HFF-Myc (cell line): ENCODE measurements at regions not wholly inside any gene's neighbourhood (a gene's known extent, or its start where the extent isn't known, plus 50 kb on each side); places are given as distances from the start of the nearest gene placed in this dataset.
"Not testable (repeated sequence)": the region's sequence is repeated elsewhere in the genome, so short reads cannot be mapped to it uniquely, and the experiment has no call there.

ENCODE experiments used
- DNase-seq: peaks from one replicate; pipeline ENCODE4 v3.0.0-alpha.2; 2011; ENCODE audit warnings: low read depth; ENCODE audit errors: extremely low read depth
- H3K4me3 ChIP-seq: replicated peaks from 2 replicates; pipeline ENCODE4 v1.5.1; 2011; ENCODE audit warnings: low read depth, mild to moderate bottlenecking, control low read depth, low read length
- CTCF ChIP-seq: IDR thresholded peaks from 2 replicates; pipeline ENCODE4 v1.5.1; 2012; ENCODE audit warnings: mild to moderate bottlenecking, low read depth, low read length, control low read depth; ENCODE audit errors: missing control alignments

- TF ChIP-seq CTCF = no peak
- no peak overlapping the region for H3K4me3 ChIP-seq
- DNase-seq = no peak
These were observed 225.1 kb upstream of the FSCB start for GRCh38 chr14:44732144-44732543.

- no peak for TF ChIP-seq CTCF
- DNase-seq = no peak
- no peak overlapping the region for H3K4me3 ChIP-seq
These were observed 223.8 kb upstream of the FSCB start for GRCh38 chr14:44730860-44731259.

GRCh38 chr14:44721395-44721794, 214.3 kb upstream of the FSCB start:
- not testable (repeated sequence) for DNase-seq, H3K4me3 ChIP-seq

- no peak overlapping the region for H3K4me3 ChIP-seq
- no peak for TF ChIP-seq CTCF
- DNase-seq = no peak
These were observed 213.6 kb upstream of the FSCB start for GRCh38 chr14:44720707-44721106.

GRCh38 chr14:44712024-44712815, 205.1 kb upstream of the FSCB start:
- H3K4me3 ChIP-seq = no peak overlapping the region
- DNase-seq = no peak
- no peak for TF ChIP-seq CTCF

GRCh38 chr14:44701563-44702263, 194.6 kb upstream of the FSCB start:
- DNase-seq = no peak
- no peak overlapping the region for H3K4me3 ChIP-seq
- no peak for TF ChIP-seq CTCF

- DNase-seq = no peak
- TF ChIP-seq CTCF = no peak
- H3K4me3 ChIP-seq = no peak overlapping the region
These were observed 193.6 kb upstream of the FSCB start for GRCh38 chr14:44700694-44701093.
